BJ (cell line): ENCODE measurements at regions not wholly inside any gene's neighbourhood (a gene's known extent, or its start where the extent isn't known, plus 50 kb on each side); places are given as distances from the start of the nearest gene placed in this dataset.

Source experiments
- CTCF ChIA-PET: fragments of 350-600 bp; formaldehyde crosslinking; extraction: SDS; loops from one replicate; lab custom pipeline; 2021; ENCODE audit warnings: antibody characterized with exemption, inconsistent platforms; lab: Yijun Ruan, JAX
- POLR2A ChIA-PET: fragments of 300-600 bp; sonication (Branson Sonifier 250); formaldehyde crosslinking; extraction: SDS; loops from one replicate; lab custom pipeline; 2021; ENCODE audit warnings: antibody characterized with exemption; lab: Charles Lee
- DNase-seq: peaks from one replicate; pipeline ENCODE4 v3.0.0-alpha.2; 2011; ENCODE audit warnings: low read depth
- H3K27me3 ChIP-seq: 2 replicates; pipeline ENCODE4 v1.6.0; 2011; ENCODE audit warnings: low read length; ENCODE audit not compliant: control insufficient read depth, insufficient read depth
- H3K36me3 ChIP-seq: 2 replicates; pipeline ENCODE4 v1.5.1; 2011; ENCODE audit warnings: low read length; ENCODE audit not compliant: control insufficient read depth, insufficient read depth
- H3K4me3 ChIP-seq: 2 replicates; pipeline ENCODE4 v1.5.1; 2011; ENCODE audit warnings: low read depth, mild to moderate bottlenecking, control low read depth, low read length
- TF ChIP-seq, protein P1 (sequence below): IDR thresholded peaks from 2 replicates; pipeline ENCODE4 v1.5.1; 2011; ENCODE audit warnings: low read depth, mild to moderate bottlenecking, control low read depth, inconsistent platforms, low read length, moderate library complexity; ENCODE audit not compliant: insufficient read depth

DNA sequence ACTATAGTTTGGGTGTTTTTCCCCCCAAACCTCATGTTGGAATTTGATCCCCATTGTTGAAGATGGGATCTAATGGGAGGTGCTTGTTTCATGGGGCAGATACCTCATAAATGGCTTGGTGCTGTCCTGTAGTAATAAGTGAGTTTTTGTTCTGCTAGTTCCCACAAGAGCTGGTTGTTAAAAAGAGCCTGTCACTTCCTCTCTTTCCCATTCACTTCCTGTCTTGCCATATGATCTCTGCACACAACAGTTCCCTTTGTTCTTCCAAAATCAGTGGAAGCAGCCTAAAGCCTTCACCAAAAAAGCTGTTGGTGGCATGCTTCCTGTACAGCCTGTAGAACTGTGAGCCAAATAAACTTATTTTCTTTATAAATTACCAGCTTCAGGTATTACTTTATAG lies 768.2 kb upstream of the VRK2 start:
- Histone ChIP-seq H3K4me3 (no peak overlapping the region), H3K27me3 (no peaks in the 10 kb centered on the region), H3K36me3 (no peaks in the 10 kb centered on the region)
- ChIA-PET CTCF (no interaction called here), POLR2A (no interaction called here)
- TF ChIP-seq, protein P1, sequence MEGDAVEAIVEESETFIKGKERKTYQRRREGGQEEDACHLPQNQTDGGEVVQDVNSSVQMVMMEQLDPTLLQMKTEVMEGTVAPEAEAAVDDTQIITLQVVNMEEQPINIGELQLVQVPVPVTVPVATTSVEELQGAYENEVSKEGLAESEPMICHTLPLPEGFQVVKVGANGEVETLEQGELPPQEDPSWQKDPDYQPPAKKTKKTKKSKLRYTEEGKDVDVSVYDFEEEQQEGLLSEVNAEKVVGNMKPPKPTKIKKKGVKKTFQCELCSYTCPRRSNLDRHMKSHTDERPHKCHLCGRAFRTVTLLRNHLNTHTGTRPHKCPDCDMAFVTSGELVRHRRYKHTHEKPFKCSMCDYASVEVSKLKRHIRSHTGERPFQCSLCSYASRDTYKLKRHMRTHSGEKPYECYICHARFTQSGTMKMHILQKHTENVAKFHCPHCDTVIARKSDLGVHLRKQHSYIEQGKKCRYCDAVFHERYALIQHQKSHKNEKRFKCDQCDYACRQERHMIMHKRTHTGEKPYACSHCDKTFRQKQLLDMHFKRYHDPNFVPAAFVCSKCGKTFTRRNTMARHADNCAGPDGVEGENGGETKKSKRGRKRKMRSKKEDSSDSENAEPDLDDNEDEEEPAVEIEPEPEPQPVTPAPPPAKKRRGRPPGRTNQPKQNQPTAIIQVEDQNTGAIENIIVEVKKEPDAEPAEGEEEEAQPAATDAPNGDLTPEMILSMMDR: no peak
- DNase-seq: no peak

DNA sequence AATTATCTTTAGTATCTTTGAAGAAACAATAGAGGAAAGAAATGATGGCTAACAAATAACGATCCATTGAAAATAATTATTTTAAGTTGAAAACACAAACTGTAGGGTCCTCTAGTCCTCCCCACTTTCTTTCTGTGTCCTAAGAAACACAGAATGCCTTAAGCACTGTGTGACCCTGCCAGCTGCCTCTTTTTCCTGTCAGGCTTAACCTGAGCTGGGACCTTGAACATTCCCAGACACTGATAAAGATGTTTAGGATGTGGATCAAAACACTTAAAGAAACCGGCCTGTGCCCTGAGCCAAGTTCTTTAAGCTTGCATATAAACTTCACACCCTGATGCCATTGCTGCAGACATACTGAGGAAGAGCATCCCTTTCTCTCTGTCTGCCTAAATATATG lies 755.4 kb upstream of the VRK2 start:
- DNase-seq: no peak
- Histone ChIP-seq H3K27me3 (no peaks in the 10 kb centered on the region), H3K4me3 (no peak overlapping the region), H3K36me3 (no peaks in the 10 kb centered on the region)
- TF ChIP-seq, protein P1: no peak
- POLR2A ChIA-PET: no interaction called here
- CTCF ChIA-PET: no interaction called here

DNA sequence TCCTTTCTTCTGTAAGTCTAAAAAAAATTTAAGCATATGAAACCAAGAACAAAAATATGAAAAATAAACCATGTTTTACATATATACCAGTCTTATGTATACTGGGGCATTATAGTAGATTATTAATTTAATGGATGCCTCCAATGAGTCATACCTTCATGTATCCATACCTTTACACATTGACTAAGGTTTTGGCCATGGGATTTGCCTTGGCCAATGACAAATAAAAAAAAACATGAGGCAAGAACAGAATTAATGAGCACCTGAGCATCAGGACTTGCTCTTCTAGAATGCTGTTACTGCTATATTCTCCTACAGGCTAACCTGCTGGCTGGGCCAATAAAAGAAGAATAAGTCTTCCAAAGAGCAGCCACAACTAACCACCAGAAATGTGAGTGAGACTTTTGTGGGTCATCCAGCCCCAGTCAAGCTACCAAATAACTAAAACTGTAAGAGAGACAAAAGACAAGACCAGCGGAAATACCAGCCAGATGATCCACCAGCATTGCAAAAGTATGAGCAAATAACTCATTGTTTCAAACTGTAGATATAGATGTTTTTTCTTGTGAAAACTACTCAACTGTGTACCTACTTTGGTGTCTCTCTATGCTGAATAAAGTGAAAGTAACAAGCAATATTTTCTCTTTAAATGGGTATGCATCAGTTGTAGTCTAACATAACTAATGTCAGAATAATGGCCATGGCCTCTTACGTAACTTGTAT lies 749.6 kb upstream of the VRK2 start:
- CTCF ChIA-PET: no interaction called here
- POLR2A ChIA-PET: no interaction called here
- H3K36me3 ChIP-seq: no peaks in the 10 kb centered on the region
- no peaks in the 10 kb centered on the region for H3K27me3 ChIP-seq
- no peak for DNase-seq
- TF ChIP-seq, protein P1: no peak
- H3K4me3 ChIP-seq: no peak overlapping the region

DNA sequence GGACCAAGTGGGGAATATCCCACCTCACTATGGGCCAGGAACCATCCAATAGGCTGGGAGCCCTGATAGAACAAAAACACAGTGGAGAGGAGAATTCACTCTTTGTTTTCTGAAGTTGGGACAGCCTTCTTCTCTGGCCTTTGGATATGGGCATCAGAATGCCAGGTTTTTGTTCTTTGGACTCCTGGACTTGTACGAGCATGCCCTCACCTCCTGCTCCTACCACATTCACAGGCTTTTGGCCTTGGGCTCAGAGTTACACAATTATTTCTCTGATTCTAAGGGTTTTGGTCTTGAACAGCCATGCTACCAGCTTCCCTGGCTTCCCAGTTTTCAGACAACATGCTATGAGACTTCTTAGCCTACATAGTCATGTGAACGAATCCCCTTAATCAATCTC lies 732.9 kb upstream of the VRK2 start:
- no peak for DNase-seq
- Histone ChIP-seq H3K27me3 (no peaks in the 10 kb centered on the region), H3K4me3 (no peak overlapping the region), H3K36me3 (no peaks in the 10 kb centered on the region)
- ChIA-PET CTCF (no interaction called here), POLR2A (interaction anchor here (0.7 kb wide), 1 partner anchor 45 kb away, joined by 4 read pairs; no protein-coding TSS in a partner anchor)
- TF ChIP-seq, protein P1: no peak

DNA sequence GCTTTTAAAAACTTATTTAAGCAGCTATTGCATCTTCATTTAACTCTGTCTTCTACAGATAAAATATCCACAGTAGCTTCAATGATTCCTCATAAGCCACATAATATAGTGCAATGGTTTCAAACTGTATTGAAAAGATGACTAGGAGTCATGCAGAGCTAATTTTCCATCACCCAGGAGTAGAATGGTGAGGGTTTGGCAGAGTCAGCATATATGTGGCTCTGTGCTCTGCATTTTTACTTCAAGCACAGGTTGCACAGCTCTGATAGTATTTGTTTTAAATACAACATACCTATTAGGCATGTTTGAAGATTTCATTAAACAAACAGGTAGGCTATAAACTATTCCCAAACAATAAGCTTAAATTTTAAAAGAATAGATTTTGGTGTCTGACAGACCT lies 731.9 kb upstream of the VRK2 start:
- Histone ChIP-seq H3K36me3 (no peaks in the 10 kb centered on the region), H3K27me3 (no peaks in the 10 kb centered on the region), H3K4me3 (no peak overlapping the region)
- no peak for DNase-seq
- ChIA-PET CTCF (interaction anchor here (1.1 kb wide), 1 partner anchor 82 kb away, joined by 3 read pairs; no protein-coding TSS in a partner anchor), POLR2A (no interaction called here)
- TF ChIP-seq, protein P1: no peak
